GM12874 (cell line): ENCODE measurements at regions not wholly inside any gene's neighbourhood (a gene's known extent, or its start where the extent isn't known, plus 50 kb on each side); places are given as distances from the start of the nearest gene placed in this dataset.

Experiments
- TF ChIP-seq, protein P1 (sequence below): IDR thresholded peaks from 2 replicates; pipeline ENCODE4 v1.5.1; 2011; ENCODE audit warnings: low read depth, mild to moderate bottlenecking, control low read depth, low read length, moderate library complexity; ENCODE audit not compliant: insufficient read depth

DNA sequence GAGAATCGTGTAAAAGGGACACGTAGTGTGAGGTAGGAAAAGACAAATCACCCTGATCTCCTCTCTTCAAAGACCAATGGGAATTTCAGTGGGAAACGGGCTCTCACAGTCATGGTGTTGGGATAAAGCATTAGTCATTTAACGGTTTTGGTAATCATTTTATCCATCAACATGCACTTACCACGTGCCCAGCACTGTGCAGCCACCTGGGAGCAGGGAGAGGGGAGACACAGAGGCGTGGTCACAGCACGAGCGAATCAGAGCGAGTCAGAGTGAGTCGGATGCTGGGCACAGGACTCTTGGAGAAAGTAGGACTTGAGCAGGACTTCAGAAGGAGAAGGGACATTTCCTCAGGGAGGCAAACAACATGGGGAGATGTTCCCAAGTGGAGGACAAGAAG is 130.8 kb downstream of the MINAR1 start:
- TF ChIP-seq, protein P1, sequence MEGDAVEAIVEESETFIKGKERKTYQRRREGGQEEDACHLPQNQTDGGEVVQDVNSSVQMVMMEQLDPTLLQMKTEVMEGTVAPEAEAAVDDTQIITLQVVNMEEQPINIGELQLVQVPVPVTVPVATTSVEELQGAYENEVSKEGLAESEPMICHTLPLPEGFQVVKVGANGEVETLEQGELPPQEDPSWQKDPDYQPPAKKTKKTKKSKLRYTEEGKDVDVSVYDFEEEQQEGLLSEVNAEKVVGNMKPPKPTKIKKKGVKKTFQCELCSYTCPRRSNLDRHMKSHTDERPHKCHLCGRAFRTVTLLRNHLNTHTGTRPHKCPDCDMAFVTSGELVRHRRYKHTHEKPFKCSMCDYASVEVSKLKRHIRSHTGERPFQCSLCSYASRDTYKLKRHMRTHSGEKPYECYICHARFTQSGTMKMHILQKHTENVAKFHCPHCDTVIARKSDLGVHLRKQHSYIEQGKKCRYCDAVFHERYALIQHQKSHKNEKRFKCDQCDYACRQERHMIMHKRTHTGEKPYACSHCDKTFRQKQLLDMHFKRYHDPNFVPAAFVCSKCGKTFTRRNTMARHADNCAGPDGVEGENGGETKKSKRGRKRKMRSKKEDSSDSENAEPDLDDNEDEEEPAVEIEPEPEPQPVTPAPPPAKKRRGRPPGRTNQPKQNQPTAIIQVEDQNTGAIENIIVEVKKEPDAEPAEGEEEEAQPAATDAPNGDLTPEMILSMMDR, result no peak

DNA sequence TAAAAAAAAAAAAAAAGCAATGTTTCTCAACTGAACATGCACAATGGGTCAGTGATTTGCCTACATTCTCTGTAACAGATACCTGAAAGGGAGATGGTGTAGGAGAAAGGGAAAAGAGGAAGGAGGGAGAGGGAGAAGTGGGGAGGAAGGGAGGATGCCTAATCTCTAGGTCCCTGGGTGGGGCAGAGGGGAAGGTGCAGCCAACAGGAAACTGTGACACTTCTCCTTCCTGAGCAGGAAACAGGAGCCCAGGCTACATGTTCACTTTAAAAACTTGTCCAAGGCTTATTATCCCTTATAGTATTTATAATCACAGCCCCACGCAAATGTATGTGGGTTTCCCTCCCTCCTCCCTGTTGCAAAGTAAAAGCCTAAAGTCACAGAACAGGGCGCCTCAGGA is 137.9 kb downstream of the MINAR1 start:
- TF ChIP-seq, protein P1, result no peak

DNA sequence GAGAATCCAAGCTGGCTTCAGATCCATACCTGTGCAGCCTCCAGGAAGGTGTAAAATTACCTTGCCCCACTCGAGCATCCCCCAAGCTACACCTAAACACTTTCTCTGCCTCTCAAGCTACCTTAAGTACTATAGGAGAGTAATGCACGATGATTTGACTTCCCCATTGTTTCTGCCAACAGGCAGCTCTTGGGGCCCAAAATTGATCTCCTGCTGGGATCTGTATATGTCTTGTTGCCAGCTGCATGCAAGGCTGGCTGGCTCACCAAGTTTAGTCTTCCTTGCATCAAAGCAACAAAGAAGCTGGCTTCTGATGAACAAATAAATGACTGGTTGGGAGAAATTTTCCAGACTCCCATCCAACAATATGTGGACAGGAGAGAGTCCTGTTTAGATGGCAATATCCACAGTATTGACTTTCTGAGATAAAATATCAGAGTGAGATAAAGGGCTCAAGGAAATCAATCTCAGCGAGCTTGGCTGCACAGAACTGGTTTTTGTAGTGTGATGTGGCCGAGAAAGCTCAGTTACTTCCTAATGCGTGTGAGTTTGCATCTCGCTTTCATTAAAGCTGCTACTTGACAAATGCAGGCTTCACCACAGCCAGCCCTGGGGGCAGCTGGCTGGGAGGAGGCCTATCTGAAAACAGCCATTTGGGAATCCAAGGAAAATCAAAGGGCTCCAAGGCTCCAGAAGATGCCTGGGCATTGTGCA is 140.7 kb downstream of the MINAR1 start:
- TF ChIP-seq, protein P1, result no peak

DNA sequence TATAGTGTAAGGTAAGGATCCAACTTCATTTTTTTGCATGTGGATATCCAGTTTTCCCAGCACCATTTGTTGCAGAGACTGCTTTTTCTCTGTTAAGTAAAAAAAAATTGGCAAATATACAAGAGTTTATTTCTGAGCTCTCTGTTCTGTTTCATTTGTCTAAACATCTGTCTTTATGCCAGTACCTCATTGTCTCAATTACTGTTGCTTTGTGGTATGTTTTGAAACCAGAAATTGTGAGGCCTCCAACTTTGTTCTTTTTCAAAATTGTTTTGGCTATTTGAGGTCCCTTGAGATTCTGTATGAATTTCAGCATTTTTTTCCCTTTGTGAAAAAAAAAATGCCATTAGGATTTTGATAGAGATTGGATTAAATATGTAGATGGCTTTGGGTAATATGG is 150.5 kb downstream of the MINAR1 start:
- TF ChIP-seq, protein P1, result no peak

DNA sequence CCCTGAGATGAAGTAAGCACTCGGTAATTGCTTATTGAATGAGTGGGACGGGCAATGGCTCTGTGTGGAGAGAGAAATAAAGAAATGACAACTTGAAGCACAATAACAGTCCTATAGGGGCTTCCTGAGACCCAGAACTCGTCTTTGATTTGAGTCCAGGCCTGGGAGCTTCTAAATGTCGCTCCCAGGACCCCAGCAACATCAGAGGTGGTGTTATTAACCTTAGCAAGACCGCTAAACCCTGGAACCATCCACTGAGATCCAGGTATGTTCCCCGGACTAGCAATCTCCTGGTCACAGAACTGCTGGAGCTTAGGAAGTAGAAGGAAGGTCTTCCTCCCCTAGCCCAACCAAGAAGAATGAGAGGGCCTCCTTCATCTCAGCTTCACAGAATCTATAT is 160.0 kb downstream of the MINAR1 start:
- TF ChIP-seq, protein P1, result no peak

DNA sequence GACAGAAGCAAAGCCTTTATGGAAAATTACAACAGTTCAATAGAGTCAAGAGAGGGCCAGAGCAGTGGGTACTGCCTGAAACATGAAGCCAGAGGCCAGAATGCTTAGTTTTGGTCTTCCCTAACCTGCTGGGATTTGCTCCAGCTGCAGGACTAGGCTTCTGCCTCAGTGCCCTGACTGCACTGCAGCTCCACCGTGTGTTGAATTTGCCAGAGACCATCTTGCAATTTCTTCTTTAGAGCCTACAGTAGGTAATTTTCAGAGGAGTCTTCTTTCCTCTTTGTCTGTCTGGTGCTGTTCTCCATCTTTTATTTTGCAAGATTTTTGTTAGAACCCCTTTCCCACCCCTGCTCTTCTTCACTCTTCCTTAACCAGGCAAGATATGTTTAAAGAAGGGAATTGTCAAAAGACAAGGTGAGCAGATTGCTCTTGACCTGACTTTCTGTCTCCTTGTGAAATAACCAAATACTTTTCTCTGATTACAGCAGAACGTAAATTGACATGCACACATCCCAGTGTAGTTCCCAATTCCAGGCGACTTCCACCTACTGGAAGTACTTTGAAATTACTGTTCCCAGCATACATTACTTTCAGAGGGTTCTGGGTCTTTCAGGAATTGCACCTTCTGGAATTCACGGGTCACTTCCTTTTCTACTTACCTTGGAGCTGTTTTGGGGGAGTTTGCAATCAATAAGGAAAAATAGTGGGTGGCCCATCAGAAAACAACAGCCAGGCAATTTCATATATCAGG is 161.2 kb downstream of the MINAR1 start:
- TF ChIP-seq, protein P1, result 0 out of 2 replicates have a peak, but pooled peaks have one; percentile 13

DNA sequence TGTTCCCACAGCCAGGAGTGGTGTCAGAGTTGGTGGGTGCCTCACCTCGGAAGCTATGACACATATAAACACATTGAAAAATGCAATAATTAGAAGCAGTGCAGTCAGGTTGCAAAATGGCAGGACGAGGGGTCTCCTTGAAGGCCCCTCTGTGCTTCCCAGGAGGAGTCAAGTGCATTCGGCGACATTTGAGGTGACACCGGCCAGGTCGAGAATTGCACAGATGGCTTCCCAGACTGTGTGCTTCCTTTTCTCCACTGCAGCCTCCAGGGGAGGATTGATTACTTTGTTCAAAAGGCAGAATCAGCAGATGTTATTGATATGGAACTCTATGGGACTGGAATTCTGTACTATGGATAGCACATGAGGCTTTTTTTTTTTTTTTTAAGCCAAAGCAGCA is 163.2 kb downstream of the MINAR1 start:
- TF ChIP-seq, protein P1, result no peak
